ENCODE measurements at regions not wholly inside any gene's neighbourhood (a gene's known extent, or its start where the extent isn't known, plus 50 kb on each side); places are given as distances from the start of the nearest gene placed in this dataset.

DNA sequence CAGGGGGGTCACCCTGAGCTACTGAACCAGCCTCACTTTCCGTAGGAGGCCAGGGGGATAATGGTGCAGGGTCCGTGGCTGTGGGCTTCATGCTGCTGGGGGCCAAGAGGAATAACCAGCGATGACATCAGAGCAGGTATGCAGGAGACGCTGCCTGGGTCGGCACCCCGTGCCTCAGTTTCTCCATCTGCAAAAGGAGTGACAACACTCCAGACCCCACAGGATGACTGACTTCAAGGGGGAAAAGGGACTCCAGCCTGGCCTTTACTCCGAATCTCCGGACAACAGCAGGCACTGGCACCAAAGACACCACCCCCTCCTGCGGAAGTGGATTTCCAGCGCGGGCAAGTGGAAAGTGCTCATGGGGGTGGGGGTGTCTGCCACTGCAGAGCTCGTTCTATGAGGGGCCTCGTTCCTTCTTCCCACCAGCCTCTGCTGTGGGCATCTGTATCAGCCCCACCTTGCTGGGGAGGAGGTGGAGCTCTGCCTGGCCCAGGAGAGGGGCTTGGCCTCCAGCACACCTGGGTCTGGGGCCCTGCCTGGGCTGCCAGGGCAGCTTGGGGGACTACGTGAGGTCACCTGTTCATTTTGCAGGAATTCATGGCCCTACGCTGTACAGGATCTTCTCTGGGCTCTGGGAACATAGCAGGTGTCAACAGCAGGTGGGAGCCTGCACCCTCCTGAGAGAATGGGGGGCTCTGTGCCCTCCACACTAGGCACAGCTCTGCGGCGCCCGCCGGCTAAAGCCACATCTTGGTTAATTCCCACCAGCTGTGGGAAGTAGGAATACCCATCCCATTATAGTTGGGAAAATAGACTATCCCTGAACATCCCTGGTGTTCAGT lies 216.6 kb upstream of the C14orf180 start:
- Histone ChIP-seq H3K4me3 (no peak overlapping the region), H3K4me1 (replicated peaks in 1 of 2) (peaks cover 10 to 12% of the 10 kb centered on the region in 2 donors), H3K27ac (no peak overlapping the region)
- in situ Hi-C loops (cut with MboI; ENCODE audit: low pct_unique_long_range_greater_than_20kb in 2 of 9, low sequenced_read_pairs in 9 of 9, unreplicated experiment in 9 of 9), result no loop called here
- no peak for ATAC-seq (replicated peaks in 6 of 8)
- WGBS, 10 experiments, result 60 to 100% (median 96%) methylated on average over 1 to 13 of the region's 19 CpGs; no CpG with 5 or more reads in 4 of the 10 experiments

DNA sequence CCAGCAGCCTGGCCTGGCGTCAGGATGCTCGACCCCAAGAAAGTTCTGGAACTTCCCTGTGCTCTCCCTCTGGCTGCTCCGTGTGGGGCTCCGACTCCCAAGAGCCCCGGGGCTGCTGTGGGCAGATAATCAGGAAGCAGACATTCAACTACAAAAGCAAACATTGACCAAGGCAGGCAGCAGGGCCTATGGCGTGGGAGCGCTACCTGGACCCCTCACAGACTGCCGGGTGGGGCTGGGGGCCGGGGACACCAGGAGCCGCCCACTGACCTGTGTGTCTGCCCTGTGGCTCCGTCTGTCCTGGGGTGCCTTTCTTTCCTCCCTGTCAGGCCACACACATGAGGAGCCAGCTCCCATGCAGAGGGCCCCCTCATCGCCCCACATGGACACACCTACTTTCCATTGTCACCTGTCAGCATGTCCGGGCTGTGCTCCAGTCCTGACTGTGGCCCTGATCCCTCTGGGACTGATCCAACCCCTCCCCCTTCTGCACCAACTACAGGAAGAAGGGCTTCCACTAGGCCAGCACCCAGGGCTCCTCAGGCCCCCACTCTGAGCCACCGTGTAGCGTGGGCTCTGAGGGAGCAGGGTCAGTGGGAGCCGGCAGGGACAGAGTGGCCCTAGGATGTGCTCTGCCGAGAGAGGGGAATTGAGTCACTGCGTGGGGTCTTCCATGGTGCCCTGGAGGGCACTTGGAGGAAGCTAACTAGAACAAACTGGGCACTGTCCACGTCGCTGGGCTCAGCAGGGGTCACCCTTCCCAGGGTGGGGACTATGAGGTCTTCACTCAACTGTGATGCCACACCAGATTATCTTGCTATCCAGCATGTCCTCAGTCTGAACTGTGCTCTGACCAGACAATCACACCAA lies 215.4 kb upstream of the C14orf180 start:
- no peak overlapping the region for H3K27ac ChIP-seq
- peaks cover 22 to 23% of the 10 kb centered on the region in 2 donors for H3K4me1 ChIP-seq (replicated peaks in 1 of 2)
- H3K4me3 ChIP-seq, result no peak overlapping the region
- in situ Hi-C loops (cut with MboI; ENCODE audit: low pct_unique_long_range_greater_than_20kb in 2 of 9, low sequenced_read_pairs in 9 of 9, unreplicated experiment in 9 of 9), result no loop called here
- WGBS, 10 experiments, result 60 to 87% (median 76%) methylated on average over 2 to 8 of the region's 20 CpGs; no CpG with 5 or more reads in 6 of the 10 experiments
- no peak for ATAC-seq (replicated peaks in 6 of 8)

DNA sequence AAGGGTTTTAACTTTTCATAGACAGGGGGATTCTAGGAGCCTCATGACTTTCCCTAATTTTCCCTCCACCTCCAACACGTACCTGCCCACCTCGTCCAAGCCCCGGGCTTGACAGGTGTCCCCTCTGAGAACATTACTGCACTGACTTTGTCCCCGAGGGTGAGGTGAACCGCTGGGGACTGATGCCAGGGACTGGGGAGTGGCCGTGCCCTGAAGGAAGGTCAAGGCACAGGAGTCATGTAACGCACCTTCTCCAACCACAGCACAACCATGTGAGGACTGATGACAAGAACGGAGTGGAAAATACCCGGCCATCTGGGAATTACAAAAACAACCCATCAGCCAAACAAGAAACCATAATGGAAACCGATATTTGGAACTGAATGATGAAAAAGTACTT lies 214.7 kb upstream of the C14orf180 start:
- no peak overlapping the region for H3K27ac ChIP-seq
- H3K4me3 ChIP-seq, result no peak overlapping the region
- no peak for ATAC-seq (replicated peaks in 6 of 8)
- in situ Hi-C loops (cut with MboI; ENCODE audit: low pct_unique_long_range_greater_than_20kb in 2 of 9, low sequenced_read_pairs in 9 of 9, unreplicated experiment in 9 of 9), result no loop called here
- WGBS, 10 experiments, result 25 to 100% (median 77%) methylated on average over 3 to 6 of the region's 10 CpGs; no CpG with 5 or more reads in 2 of the 10 experiments
- H3K4me1 ChIP-seq (replicated peaks in 1 of 2), result peaks cover 25 to 27% of the 10 kb centered on the region in 2 donors

DNA sequence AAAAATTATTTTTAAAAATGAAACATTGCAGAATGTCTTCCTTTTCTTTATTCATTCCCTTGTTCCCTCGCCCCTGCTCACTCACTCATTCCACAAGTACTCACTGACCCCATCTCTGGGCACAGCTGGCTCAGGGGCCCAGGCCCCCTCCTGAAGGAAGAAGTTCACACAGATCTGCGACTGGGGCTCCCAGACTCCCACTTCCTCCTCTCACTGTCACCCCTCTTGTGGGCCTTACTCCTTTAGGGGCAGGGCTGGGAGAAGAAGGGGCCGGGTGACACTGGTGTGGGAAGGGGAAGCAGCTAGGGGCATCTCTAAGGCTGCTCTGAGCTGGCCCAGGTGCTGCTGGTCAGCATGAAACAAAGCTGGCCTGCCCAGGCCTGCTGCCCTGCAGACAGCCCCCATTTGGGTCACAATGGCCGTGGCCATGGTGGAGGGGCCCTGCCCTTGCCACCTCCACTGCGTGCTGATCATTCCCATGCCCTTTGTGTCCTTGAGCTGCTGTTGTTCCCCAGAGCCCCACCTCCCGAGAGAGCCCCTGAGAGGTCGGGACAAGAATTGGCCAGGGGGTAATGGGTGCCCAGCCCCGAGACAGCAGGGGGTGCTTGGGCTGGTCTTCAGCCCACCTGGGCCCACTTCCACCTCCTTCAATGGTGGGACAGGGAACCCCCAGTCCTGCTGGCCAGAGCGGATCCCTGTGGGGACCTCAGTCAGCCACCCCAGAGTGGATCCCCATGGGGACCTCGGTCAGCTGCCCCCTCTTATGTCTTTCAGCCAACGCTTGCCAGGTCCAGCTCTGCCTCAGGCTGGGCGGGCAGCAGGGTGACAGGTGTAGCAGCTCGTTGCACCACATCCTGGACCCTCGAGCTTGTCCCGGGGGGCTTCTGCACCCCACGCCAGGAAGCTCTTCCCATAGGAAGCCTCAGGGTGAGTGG lies 212.4 kb upstream of the C14orf180 start:
- Histone ChIP-seq H3K27ac (peak overlapping the region in 1 of 2 donors; percentile 9), H3K4me1 (replicated peaks in 1 of 2) (peaks cover 32 to 36% of the 10 kb centered on the region in 2 donors), H3K4me3 (no peak overlapping the region)
- in situ Hi-C loops (cut with MboI; ENCODE audit: low pct_unique_long_range_greater_than_20kb in 2 of 9, low sequenced_read_pairs in 9 of 9, unreplicated experiment in 9 of 9), result no loop called here
- no peak for ATAC-seq (replicated peaks in 6 of 8)
- 29 to 100% (median 50%) methylated on average over 1 to 5 of the region's 16 CpGs; no CpG with 5 or more reads in 5 of the 10 experiments for WGBS, 10 experiments

DNA sequence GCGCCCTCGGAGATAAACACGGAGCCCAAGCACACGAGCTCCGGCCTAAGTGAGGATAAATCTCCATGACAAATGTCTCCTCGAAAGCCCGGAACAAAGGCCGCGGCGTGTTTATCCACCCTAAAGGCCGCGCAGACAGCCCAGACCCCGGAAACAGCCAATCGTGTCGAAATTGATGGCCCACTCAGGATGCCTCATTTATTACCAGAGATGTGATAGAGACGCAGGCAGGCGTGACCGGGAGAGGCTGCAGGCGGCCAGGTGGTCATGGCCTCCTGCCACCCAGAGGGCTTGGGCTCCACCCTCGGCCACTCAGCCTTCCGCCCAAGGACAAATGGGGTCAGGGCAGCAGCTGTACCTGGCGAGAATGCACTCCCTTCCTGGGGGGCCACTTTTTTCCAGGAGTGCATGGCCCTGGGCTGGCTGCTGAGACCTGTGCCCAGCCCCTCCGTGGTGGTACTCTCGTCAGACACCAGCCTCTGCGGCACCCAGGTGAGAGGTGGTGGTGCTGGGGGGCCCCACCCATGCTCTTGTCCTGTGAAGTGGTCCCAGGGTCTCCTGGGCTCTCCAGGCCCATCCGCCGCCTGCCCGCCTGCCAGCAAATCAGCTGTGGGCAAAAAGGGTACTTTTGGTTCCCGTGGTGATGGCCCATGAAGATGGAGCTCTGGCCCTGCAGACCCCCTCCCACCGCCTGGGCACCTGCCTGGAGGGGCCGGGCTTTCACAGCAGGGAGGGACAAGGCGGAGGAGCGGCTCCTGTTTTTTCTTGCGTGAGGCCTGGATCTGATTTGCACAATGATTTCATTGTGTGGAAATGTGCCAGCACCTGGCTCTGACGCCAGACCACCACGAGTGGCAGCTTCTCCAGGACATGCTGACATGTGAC lies 211.5 kb upstream of the C14orf180 start:
- peak in 5 of 8 experiments; percentile 44 to 74 (median 56) for ATAC-seq (replicated peaks in 6 of 8)
- 23 to 100% (median 49%) methylated on average over 3 to 19 of the region's 36 CpGs; no CpG with 5 or more reads in 6 of the 10 experiments for WGBS, 10 experiments
- Histone ChIP-seq H3K27ac (peak overlapping the region in 1 of 2 donors; percentile 9), H3K4me3 (no peak overlapping the region), H3K4me1 (replicated peaks in 1 of 2) (peaks cover 36 to 37% of the 10 kb centered on the region in 2 donors)
- in situ Hi-C loops (cut with MboI; ENCODE audit: low pct_unique_long_range_greater_than_20kb in 2 of 9, low sequenced_read_pairs in 9 of 9, unreplicated experiment in 9 of 9), result no loop called here

DNA sequence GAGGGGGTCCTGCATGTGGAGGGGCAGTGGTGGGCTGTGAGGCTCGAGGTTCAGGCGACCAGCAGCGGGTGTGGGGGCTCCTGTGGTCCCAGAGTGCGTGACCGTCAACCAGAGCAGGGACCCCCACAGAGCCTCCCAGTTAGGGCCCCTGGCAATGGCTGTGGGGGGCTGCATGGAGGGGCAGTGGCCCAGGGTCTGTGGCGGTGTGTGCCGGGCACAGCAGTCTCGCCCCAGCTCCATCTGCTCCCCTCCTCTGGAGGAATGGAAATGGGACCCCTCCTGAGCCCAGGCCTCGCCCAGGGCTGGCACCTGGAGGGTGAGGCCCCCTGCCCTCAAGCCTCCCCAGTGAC lies 210.8 kb upstream of the C14orf180 start:
- no peak overlapping the region for H3K27ac ChIP-seq
- 73 to 100% methylated on average over 1 to 3 of the region's 9 CpGs; no CpG with 5 or more reads in 8 of the 10 experiments for WGBS, 10 experiments
- H3K4me1 ChIP-seq (replicated peaks in 1 of 2), result peaks cover 36 to 43% of the 10 kb centered on the region in 2 donors
- in situ Hi-C loops (cut with MboI; ENCODE audit: low pct_unique_long_range_greater_than_20kb in 2 of 9, low sequenced_read_pairs in 9 of 9, unreplicated experiment in 9 of 9), result no loop called here
- ATAC-seq (replicated peaks in 6 of 8), result no peak
- H3K4me3 ChIP-seq, result no peak overlapping the region

DNA sequence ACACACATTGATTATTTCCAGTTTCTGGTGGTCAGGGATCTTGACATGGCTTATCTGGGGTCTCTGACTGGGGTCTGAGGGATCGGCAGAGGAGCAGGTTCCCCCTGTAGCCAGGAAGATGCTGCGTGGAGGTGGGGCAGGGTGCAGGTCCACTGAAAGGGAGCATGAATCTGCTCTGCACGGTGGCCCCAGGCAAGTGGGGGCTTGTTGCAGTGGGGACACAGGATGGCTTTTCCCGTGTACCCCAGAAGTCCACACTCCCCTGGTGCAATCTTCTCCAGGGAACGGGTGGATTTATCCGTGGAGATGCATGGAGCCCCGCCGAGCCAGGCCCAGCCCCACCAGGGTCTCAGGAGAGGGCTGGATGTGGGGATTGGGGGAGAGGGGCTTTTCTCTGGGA lies 210.4 kb upstream of the C14orf180 start:
- Histone ChIP-seq H3K27ac (no peak overlapping the region), H3K4me1 (replicated peaks in 1 of 2) (peaks cover 36 to 43% of the 10 kb centered on the region in 2 donors), H3K4me3 (no peak overlapping the region)
- 20 to 100% (median 55%) methylated on average over 1 to 5 of the region's 8 CpGs; no CpG with 5 or more reads in 6 of the 10 experiments for WGBS, 10 experiments
- in situ Hi-C loops (cut with MboI; ENCODE audit: low pct_unique_long_range_greater_than_20kb in 2 of 9, low sequenced_read_pairs in 9 of 9, unreplicated experiment in 9 of 9), result no loop called here
- no peak for ATAC-seq (replicated peaks in 6 of 8)

DNA sequence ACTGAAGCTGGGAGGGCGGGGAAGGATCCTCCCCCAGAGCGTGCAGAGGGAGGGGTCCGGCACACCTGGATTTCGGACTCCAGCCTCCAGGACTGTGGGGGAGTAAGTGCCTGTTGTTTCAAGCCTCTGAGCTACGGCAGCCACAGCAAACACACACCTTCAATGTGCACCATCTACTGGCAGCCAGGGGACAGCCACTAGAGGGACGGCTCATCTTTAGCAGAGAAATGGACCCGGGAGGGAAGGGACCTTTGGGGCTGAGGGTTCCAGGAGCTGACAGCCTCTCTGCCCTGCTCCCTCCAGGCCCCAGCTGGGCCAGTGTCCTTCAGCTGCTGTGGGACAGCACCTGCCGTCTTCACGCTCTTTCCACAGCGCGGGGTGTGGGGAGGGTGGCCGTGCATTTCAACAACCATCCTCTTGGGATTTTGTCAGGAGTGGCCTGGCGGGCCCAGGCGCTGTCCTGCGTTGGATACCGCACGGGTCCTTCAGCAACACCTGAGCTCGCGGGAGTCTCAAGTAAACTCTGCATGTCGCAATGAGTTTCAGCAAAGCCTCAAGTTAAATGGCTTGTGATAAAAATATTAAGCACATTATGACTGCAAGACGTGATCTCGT lies 209.2 kb upstream of the C14orf180 start:
- in situ Hi-C loops (cut with MboI; ENCODE audit: low pct_unique_long_range_greater_than_20kb in 2 of 9, low sequenced_read_pairs in 9 of 9, unreplicated experiment in 9 of 9), result no loop called here
- peaks cover 39 to 43% of the 10 kb centered on the region in 2 donors for H3K4me1 ChIP-seq (replicated peaks in 1 of 2)
- no peak overlapping the region for H3K4me3 ChIP-seq
- peak in 6 of 8 experiments; percentile 55 to 78 (median 68) for ATAC-seq (replicated peaks in 6 of 8)
- H3K27ac ChIP-seq, result peak overlapping the region in 1 of 2 donors; percentile 1
- 10 to 97% (median 80%) methylated on average over 2 to 10 of the region's 22 CpGs; no CpG with 5 or more reads in 2 of the 10 experiments for WGBS, 10 experiments

DNA sequence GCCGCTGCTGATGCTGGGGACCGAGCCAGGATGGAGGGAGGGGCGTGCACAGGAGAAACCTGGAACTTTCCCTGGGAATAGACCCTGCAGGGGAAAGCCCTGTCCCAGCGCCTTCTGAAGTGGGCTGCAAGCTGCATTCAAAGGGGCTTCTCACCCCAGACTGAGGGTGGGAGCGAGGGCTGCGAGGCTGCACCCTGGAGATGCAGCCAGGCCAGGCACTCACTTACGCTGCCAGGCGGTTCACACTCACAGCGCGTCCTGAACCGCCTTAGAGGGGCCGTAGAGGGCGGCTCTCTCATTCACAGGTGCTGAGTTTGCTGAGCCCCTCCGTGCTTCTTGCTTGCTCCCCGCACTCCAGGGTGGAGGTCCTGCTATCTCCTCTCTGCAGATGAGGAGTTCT lies 208.5 kb upstream of the C14orf180 start:
- in situ Hi-C loops (cut with MboI; ENCODE audit: low pct_unique_long_range_greater_than_20kb in 2 of 9, low sequenced_read_pairs in 9 of 9, unreplicated experiment in 9 of 9), result no loop called here
- Histone ChIP-seq H3K27ac (no peak overlapping the region), H3K4me3 (no peak overlapping the region), H3K4me1 (replicated peaks in 1 of 2) (peaks cover 39 to 43% of the 10 kb centered on the region in 2 donors)
- no peak for ATAC-seq (replicated peaks in 6 of 8)
- 0 to 100% (median 82%) methylated on average over 1 to 2 of the region's 15 CpGs; no CpG with 5 or more reads in 7 of the 10 experiments for WGBS, 10 experiments

DNA sequence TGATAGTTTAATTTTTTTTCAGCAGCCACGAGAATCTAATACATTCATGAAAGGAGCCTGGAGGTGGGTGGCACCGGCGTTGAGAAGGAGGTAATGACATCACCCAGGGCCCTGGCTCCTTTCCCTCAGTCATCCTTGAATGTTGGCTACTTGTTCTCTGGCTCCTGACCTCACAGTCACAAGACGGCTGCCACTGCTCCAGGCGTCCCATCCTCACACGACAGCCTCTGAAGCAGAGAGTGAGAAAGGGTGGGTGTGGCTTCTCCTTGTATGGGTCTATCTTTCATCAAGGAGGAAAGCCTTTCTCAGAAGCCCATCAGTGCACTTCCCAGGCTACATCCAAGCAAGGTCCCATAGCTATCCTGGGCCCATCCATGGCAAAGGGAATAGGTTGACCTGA lies 207.6 kb upstream of the C14orf180 start:
- Histone ChIP-seq H3K27ac (no peak overlapping the region), H3K4me3 (no peak overlapping the region), H3K4me1 (replicated peaks in 1 of 2) (peaks cover 39 to 42% of the 10 kb centered on the region in 2 donors)
- in situ Hi-C loops (cut with MboI; ENCODE audit: low pct_unique_long_range_greater_than_20kb in 2 of 9, low sequenced_read_pairs in 9 of 9, unreplicated experiment in 9 of 9), result no loop called here
- no peak for ATAC-seq (replicated peaks in 6 of 8)
- 0 to 80% (median 79%) methylated on average over 1 to 5 of the region's 6 CpGs; no CpG with 5 or more reads in 4 of the 10 experiments for WGBS, 10 experiments

DNA sequence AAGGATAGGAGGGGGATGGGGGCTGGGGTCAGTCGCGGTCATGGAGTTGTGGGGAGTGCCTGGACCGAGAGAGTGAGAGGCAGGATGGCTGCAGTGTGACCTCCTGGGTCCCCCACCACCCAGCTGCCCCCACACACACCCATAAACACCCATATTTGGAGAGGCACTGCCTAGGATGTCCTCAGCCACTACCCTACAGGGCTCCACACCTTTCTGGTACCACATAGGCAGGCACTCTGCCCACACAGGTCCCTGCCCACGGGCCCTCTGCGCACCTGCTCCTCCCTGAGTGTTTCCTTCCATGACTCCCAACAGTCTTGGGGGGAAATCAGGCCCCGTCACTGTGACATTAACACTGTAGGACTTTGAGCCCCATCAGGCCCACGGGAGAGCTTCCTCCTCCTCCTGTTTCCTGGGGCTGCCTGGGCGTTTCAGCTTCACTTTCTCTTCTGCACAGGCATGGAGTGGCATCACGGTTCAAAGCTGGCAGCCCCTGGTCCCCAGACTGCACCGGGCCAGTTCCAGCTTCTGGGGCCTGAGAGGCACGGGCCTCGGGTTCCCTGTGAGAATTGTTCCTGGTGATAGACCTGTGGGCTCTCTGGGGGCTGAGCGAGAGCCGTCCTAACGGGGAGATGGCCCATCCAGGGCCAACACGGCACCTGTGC lies 207.0 kb upstream of the C14orf180 start:
- Histone ChIP-seq H3K27ac (no peak overlapping the region), H3K4me1 (replicated peaks in 1 of 2) (peaks cover 33 to 39% of the 10 kb centered on the region in 2 donors), H3K4me3 (no peak overlapping the region)
- in situ Hi-C loops (cut with MboI; ENCODE audit: low pct_unique_long_range_greater_than_20kb in 2 of 9, low sequenced_read_pairs in 9 of 9, unreplicated experiment in 9 of 9), result no loop called here
- ATAC-seq (replicated peaks in 6 of 8), result no peak
- 11 to 94% (median 50%) methylated on average over 2 to 3 of the region's 16 CpGs; no CpG with 5 or more reads in 7 of the 10 experiments for WGBS, 10 experiments

Data from motor neuron (in vitro differentiated cells).